Upper lobe of left lung (tissue), 6 donors: ENCODE measurements at regions not wholly inside any gene's neighbourhood (a gene's known extent, or its start where the extent isn't known, plus 50 kb on each side); places are given as distances from the start of the nearest gene placed in this dataset.

ENCODE experiments used
- ATAC-seq, 2 donors: fragments of 200-7000 bp; cut with Tn5 transposase; one replicate each; pipeline ENCODE4 v1.9.1; 2022; ENCODE audit warnings: mild to moderate bottlenecking in 2 of 2, moderate library complexity in 2 of 2; ENCODE audit not compliant: low FRiP score in 2 of 2
- DNase-seq, 2 donors: peaks; one replicate each; pipeline ENCODE4 v3.0.0-alpha.2; 2019 to 2020
- H3K27ac ChIP-seq, 4 donors: fragments of 200-600 bp; sonication (generic); one replicate each; pipeline ENCODE4 v1.5.1; 2016 to 2019
- H3K27me3 ChIP-seq, 4 donors: fragments of 200-600 bp; sonication (generic); one replicate each; pipeline ENCODE4 v1.5.1; 2017 to 2019
- H3K36me3 ChIP-seq, 4 donors: fragments of 200-600 bp; sonication (generic); one replicate each; pipeline ENCODE4 v1.5.1; 2016 to 2019
- H3K4me1 ChIP-seq, 4 donors: fragments of 200-600 bp; sonication (generic); one replicate each; pipeline ENCODE4 v1.5.1; 2018 to 2019
- H3K4me3 ChIP-seq, 4 donors: fragments of 200-600 bp; sonication (generic); one replicate each; pipeline ENCODE4 v1.5.1; 2017 to 2019; ENCODE audit warnings: mild to moderate bottlenecking in 2 of 4, moderate library complexity in 1 of 4
- H3K9me3 ChIP-seq, 4 donors: fragments of 200-600 bp; sonication (generic); one replicate each; pipeline ENCODE4 v1.5.1; 2018 to 2019
- EP300 ChIP-seq, 4 donors: sonication (generic); formaldehyde crosslinking; IDR thresholded peaks; one replicate each; pipeline ENCODE4 v1.5.1; 2017; ENCODE audit warnings: antibody characterized with exemption in 4 of 4, control low read depth in 2 of 4
- POLR2A ChIP-seq, 4 donors: fragments of 450-650 bp; IDR thresholded peaks; one replicate each; pipeline ENCODE4 v1.5.1; 2016 to 2017; ENCODE audit warnings: antibody characterized with exemption in 4 of 4, mild to moderate bottlenecking in 2 of 4
- POLR2AphosphoS5 ChIP-seq, 2 donors: sonication (generic); formaldehyde crosslinking; IDR thresholded peaks; one replicate each; pipeline ENCODE4 v1.5.1; 2017; ENCODE audit warnings: antibody characterized with exemption in 2 of 2
- WGBS, 2 donors: methylation state at CpG; one replicate each; pipeline ENCODE4 v1.1.5; 2017 to 2018; 5-methylcytosine and 5-hydroxymethylcytosine counted together
- TF ChIP-seq, protein P1 (sequence below), 6 experiments: fragments of 450-650 bp in 4 of 6; fragments of 200-600 bp in 2 of 6; sonication (generic) in 2 of 6; IDR thresholded peaks; one replicate each; pipeline ENCODE4 v1.5.1; 2016 to 2019; ENCODE audit warnings: antibody characterized with exemption in 6 of 6
- donor health status: DM: no; HTN: no; CAD: no; lungs with moderate emphysema.
- donor health status: DM: no; HTN: yes; CAD: no; lungs with severe emphysema.

DNA sequence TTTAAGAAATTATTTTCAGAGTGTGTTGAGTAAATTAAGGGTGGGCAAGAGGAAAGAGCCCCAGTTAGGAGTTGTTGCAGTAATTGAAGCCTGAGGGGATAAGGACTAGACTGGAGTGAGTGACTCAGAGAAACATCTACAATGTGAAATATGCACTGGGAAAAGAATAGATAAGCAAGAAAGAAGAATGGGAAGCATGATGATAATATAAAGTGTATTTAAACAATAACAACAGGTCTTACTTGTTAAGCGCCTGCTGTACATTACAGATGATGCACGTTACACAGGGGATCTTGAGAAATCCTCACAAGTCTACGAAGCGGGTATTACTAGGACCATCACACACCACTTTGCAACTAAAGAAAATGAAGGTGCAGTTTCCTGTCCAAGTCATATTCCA lies 73.6 kb upstream of the STK17B start:
- Histone ChIP-seq H3K4me1 (peaks cover 25 to 64% (median 36%) of the 10 kb centered on the region in 4 donors), H3K27ac (no peak overlapping the region), H3K27me3 (no peaks in the 10 kb centered on the region), H3K9me3 (no peaks in the 10 kb centered on the region), H3K36me3 (peaks cover 0 to 9% (median 0%) of the 10 kb centered on the region in 4 donors), H3K4me3 (no peak overlapping the region)
- 91 to 93% methylated on average over 4 of the region's 4 CpGs for WGBS, 2 donors
- no peak for TF ChIP-seq EP300 (IDR thresholded peaks at IDR 0.05)
- TF ChIP-seq POLR2A (IDR thresholded peaks at IDR 0.05), result no peak
- no peak for TF ChIP-seq POLR2AphosphoS5 (IDR thresholded peaks at IDR 0.05)
- TF ChIP-seq, protein P1, sequence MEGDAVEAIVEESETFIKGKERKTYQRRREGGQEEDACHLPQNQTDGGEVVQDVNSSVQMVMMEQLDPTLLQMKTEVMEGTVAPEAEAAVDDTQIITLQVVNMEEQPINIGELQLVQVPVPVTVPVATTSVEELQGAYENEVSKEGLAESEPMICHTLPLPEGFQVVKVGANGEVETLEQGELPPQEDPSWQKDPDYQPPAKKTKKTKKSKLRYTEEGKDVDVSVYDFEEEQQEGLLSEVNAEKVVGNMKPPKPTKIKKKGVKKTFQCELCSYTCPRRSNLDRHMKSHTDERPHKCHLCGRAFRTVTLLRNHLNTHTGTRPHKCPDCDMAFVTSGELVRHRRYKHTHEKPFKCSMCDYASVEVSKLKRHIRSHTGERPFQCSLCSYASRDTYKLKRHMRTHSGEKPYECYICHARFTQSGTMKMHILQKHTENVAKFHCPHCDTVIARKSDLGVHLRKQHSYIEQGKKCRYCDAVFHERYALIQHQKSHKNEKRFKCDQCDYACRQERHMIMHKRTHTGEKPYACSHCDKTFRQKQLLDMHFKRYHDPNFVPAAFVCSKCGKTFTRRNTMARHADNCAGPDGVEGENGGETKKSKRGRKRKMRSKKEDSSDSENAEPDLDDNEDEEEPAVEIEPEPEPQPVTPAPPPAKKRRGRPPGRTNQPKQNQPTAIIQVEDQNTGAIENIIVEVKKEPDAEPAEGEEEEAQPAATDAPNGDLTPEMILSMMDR (IDR thresholded peaks at IDR 0.05), result no peak
- DNase-seq, result no peak
- ATAC-seq, result no peak

DNA sequence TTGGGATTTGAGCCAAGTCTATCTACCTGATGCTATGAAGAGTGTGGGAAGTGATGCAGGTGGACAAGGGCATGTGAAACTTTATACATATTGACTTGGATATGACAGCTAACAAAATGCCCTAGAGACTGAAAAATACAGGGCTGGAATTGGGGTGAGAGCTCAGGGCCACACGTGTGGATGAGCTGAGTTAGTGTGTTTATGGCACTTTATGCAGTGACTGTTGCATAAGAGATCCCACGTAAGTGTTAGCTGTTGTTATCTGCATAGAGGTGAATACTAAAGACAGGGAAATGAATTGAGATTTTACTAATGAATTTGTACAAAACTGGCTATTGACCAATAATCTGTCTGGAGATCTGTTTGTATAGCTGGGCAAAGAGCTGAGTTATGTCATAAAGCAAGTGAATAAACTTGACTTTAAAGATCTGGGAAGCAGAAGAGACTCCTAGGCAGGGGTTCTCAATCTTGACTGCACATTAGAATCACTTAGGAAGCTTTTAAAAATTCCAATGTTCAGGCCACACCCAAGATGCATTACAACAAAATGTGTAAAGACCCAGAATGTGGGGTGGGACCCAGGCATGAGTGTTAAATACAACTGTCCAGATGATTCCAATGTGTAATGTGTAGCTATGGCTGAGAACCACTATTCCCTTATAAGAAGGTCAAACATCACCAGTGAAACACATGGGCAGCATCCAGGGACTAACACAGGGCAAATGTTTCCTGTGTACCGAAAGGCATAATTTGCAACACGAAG lies 74.2 kb upstream of the STK17B start:
- Histone ChIP-seq H3K36me3 (peaks cover 0 to 15% (median 0%) of the 10 kb centered on the region in 4 donors), H3K4me1 (peaks cover 21 to 61% (median 34%) of the 10 kb centered on the region in 4 donors), H3K4me3 (no peak overlapping the region), H3K9me3 (no peaks in the 10 kb centered on the region), H3K27ac (peak overlapping the region in 2 of 4 donors; percentile 9 to 25), H3K27me3 (no peaks in the 10 kb centered on the region)
- TF ChIP-seq POLR2AphosphoS5 (IDR thresholded peaks at IDR 0.05) (no peak), POLR2A (IDR thresholded peaks at IDR 0.05) (no peak)
- WGBS, 2 donors, result 58 to 70% methylated on average over 4 of the region's 4 CpGs
- ATAC-seq (no peak), DNase-seq (no peak)

DNA sequence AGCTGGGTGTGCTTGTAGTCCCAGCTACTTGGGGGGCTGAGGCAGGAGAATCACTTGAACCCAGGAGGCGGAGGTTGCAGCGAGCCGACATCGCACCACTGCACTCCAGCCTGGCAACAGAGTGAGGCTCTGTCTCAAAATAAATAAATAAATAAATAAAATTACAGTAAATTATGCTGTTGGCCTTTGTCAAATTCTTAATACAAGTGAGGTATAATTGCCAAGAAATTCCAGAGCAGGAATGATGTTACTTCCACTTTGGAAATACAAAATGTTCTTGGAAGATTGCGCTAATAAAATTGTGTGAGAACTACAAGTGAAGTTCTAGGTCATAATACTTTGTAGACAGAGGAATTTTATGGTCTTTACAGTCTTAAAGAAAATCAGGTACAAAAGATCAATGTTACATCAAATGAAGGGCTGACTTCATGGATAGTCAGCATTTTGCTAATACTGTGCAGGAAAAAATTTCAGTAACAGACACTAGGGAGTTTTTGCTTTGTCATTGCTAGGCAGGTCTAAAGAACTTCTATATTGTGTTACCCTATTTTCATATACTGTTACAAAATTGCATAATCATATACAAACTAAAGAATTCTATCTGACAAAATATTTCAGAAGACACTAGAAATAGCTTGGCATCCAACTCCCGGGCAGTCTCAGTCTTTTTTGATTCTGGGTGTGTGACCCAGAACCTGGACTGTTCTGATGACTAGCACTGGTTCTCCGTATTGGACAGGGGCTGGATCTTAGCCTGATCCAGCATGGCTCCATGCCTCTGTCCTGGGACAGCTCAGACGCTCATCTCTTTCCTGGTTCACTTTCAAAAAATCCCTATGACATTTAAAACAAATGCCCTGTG lies 76.0 kb upstream of the STK17B start:
- H3K4me1 ChIP-seq, result peaks cover 14 to 45% (median 24%) of the 10 kb centered on the region in 4 donors

DNA sequence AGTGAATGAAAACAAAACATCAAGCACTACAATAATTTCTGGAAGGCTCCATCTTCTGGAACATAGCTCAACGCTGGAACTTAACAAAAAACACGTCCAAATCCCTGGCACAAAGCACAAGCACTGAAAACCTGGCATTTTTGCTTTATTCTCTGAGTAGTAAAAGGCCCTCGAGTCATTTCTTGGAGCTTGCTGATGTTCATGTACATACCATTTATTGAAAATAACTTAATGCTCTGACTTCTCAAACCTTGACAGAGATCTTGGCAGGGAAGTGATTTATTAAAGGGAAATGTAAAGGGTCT lies 76.5 kb upstream of the STK17B start:
- no peak overlapping the region for H3K4me3 ChIP-seq
- no peak for TF ChIP-seq POLR2A (IDR thresholded peaks at IDR 0.05)
- TF ChIP-seq, protein P1 (IDR thresholded peaks at IDR 0.05), result no peak
- TF ChIP-seq POLR2AphosphoS5 (IDR thresholded peaks at IDR 0.05), result no peak
- no peak for TF ChIP-seq EP300 (IDR thresholded peaks at IDR 0.05)

More for the DNA sequence above, 76.0 kb upstream of the STK17B start:
- no peaks in the 10 kb centered on the region for H3K9me3 ChIP-seq
- no peak overlapping the region for H3K4me3 ChIP-seq
- DNase-seq (no peak), ATAC-seq (peak in 1 of 2 donors; percentile 50)
- WGBS, 2 donors, result 81 to 84% methylated on average over 8 of the region's 8 CpGs
- TF ChIP-seq POLR2A (IDR thresholded peaks at IDR 0.05), result no peak
- no peak for TF ChIP-seq POLR2AphosphoS5 (IDR thresholded peaks at IDR 0.05)
- no peak for TF ChIP-seq EP300 (IDR thresholded peaks at IDR 0.05)
- TF ChIP-seq, protein P1 (IDR thresholded peaks at IDR 0.05), result no peak
- H3K27me3 ChIP-seq, result no peaks in the 10 kb centered on the region
- peaks cover 0 to 14% (median 0%) of the 10 kb centered on the region in 4 donors for H3K36me3 ChIP-seq
- H3K27ac ChIP-seq, result peak overlapping the region in 3 of 4 donors; percentile 59 to 80 (median 66)

DNA sequence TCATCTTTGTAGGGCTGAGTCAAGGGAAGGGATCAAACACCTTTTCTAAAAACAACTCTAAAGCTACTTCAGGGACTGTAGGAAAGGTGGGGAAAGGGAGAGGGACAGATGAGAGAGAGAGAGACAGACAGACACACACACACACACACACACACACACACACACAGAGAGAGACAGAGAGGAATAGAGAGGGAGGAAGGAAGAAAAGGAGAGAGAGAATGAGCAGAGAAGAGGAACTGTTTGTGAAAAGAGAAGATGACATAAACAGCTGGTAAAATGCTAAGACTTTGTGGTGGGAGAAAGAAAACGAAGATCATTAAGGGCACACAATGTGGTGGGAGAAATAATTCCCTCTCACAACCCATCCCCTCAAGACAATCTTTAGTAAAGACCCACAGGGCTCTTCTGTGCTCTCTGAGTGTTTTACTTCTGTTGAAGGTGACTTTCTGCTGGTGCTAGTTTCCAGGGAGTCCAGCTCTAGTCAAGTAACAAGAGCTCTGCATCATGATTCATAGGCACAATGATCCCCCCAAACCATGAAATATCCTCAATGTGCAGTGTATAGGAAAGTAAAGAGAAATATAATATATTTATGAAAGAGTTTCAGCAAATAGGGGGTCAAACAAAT lies 77.2 kb upstream of the STK17B start:
- DNase-seq (no peak), ATAC-seq (peak in 1 of 2 donors; percentile 11)
- no peaks in the 10 kb centered on the region for H3K9me3 ChIP-seq
- H3K4me1 ChIP-seq, result peaks cover 14 to 39% (median 24%) of the 10 kb centered on the region in 4 donors
- WGBS, 2 donors, result 62 to 74% methylated on average over 1 of the region's 1 CpG
- peaks cover 0 to 25% (median 1%) of the 10 kb centered on the region in 4 donors for H3K36me3 ChIP-seq
- H3K27me3 ChIP-seq, result no peaks in the 10 kb centered on the region
- TF ChIP-seq POLR2A (IDR thresholded peaks at IDR 0.05) (no peak), EP300 (IDR thresholded peaks at IDR 0.05) (no peak), POLR2AphosphoS5 (IDR thresholded peaks at IDR 0.05) (no peak)
- TF ChIP-seq, protein P1 (IDR thresholded peaks at IDR 0.05), result no peak
- H3K27ac ChIP-seq, result peak overlapping the region; percentile 2 to 80 (median 62)
- no peak overlapping the region for H3K4me3 ChIP-seq

More for the DNA sequence above, 76.5 kb upstream of the STK17B start:
- no peaks in the 10 kb centered on the region for H3K9me3 ChIP-seq
- peaks cover 14 to 41% (median 24%) of the 10 kb centered on the region in 4 donors for H3K4me1 ChIP-seq
- peak overlapping the region; percentile 2 to 80 (median 62) for H3K27ac ChIP-seq
- H3K36me3 ChIP-seq, result peaks cover 0 to 20% (median 1%) of the 10 kb centered on the region in 4 donors
- 67 to 72% methylated on average over 3 of the region's 3 CpGs for WGBS, 2 donors
- H3K27me3 ChIP-seq, result no peaks in the 10 kb centered on the region
- DNase-seq (no peak), ATAC-seq (no peak)
